ENCODE measurements at regions not wholly inside any gene's neighbourhood (a gene's known extent, or its start where the extent isn't known, plus 50 kb on each side); places are given as distances from the start of the nearest gene placed in this dataset.

DNA sequence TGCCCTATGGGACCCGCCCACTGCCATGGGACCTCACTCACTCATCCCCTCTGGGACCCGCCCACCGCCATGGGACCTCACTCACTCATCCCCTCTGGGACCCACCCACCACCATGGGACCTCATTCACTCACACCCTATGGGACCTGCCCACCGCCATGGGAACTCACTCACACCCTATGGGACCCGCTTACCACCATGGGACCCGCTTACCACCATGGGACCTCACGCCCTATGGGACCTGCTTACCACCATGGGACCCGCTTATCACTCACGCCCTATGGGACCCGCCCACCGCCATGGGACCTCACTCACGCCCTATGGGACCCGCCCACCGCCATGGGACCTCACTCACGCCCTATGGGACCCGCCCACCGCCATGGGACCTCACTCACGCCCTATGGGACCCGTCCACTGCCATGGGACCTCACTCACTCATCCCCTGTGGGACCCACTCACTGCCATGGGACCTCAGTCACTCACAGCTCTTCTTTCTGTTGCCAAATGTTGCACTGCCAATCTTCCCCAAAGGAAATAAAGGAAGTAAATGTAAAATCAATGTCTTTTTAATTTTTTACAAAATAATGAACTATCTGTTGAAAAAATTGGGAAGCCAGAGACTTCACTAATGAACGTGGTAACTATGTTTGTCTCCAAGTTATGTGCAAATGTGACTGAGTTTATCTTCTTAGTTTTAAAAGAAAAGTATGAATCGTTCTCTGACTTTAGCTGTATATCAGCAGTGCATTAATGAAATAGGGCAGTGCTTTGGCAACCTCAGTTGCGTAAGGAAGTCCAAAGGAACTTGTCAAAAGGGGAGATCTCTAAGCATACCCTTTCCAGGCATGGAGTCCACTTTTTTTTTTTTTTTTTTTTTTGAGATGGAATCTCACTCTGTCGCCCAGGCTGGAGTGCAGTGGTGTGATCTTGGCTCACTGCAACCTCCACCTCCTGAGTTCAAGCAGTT is 101.5 kb upstream of the MGAT5 start:
- TF ChIP-seq, protein P1, sequence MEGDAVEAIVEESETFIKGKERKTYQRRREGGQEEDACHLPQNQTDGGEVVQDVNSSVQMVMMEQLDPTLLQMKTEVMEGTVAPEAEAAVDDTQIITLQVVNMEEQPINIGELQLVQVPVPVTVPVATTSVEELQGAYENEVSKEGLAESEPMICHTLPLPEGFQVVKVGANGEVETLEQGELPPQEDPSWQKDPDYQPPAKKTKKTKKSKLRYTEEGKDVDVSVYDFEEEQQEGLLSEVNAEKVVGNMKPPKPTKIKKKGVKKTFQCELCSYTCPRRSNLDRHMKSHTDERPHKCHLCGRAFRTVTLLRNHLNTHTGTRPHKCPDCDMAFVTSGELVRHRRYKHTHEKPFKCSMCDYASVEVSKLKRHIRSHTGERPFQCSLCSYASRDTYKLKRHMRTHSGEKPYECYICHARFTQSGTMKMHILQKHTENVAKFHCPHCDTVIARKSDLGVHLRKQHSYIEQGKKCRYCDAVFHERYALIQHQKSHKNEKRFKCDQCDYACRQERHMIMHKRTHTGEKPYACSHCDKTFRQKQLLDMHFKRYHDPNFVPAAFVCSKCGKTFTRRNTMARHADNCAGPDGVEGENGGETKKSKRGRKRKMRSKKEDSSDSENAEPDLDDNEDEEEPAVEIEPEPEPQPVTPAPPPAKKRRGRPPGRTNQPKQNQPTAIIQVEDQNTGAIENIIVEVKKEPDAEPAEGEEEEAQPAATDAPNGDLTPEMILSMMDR (conservative IDR thresholded peaks at IDR 0.05; ENCODE audit: low read depth, low read length) = no peak
- no peak for TF ChIP-seq EZH2 (IDR thresholded peaks at IDR 0.05; ENCODE audit: borderline replicate concordance, low read depth, low read length, poor library complexity, severe bottlenecking)

Data from A673 (cell line).